ENCODE measurements at regions not wholly inside any gene's neighbourhood (a gene's known extent, or its start where the extent isn't known, plus 50 kb on each side); places are given as distances from the start of the nearest gene placed in this dataset.
"Not testable (repeated sequence)": the region's sequence is repeated elsewhere in the genome, so short reads cannot be mapped to it uniquely, and the experiment has no call there.

GRCh38 chr2:38454081-38454480 is 77.0 kb upstream of the ATL2 start:
- no peak overlapping the region for H3K27ac ChIP-seq (ENCODE audit: insufficient read depth, low read length, poor library complexity, severe bottlenecking)
- no peak overlapping the region for H3K4me3 ChIP-seq (ENCODE audit: insufficient read depth, low read depth, low read length, poor library complexity, severe bottlenecking)
- H3K36me3 ChIP-seq (ENCODE audit: control insufficient read depth, insufficient read depth, low read length): no peaks in the 10 kb centered on the region
- H3K27me3 ChIP-seq (replicated peaks; ENCODE audit: control insufficient read depth, insufficient read depth, low read length, poor library complexity, severe bottlenecking): no peaks in the 10 kb centered on the region
- no peaks in the 10 kb centered on the region for H3K9me3 ChIP-seq (ENCODE audit: control insufficient read depth, low read length)
- H3K4me1 ChIP-seq (ENCODE audit: control insufficient read depth, insufficient read depth, low read length, poor library complexity, severe bottlenecking): no peaks in the 10 kb centered on the region
- no peak for DNase-seq

GRCh38 chr2:38451778-38452177 is 74.7 kb upstream of the ATL2 start:
- H3K36me3 ChIP-seq (ENCODE audit: control insufficient read depth, insufficient read depth, low read length); H3K9me3 ChIP-seq (ENCODE audit: control insufficient read depth, low read length); H3K4me3 ChIP-seq (ENCODE audit: insufficient read depth, low read depth, low read length, poor library complexity, severe bottlenecking); DNase-seq; H3K27me3 ChIP-seq (replicated peaks; ENCODE audit: control insufficient read depth, insufficient read depth, low read length, poor library complexity, severe bottlenecking); H3K27ac ChIP-seq (ENCODE audit: insufficient read depth, low read length, poor library complexity, severe bottlenecking); H3K4me1 ChIP-seq (ENCODE audit: control insufficient read depth, insufficient read depth, low read length, poor library complexity, severe bottlenecking): not testable (repeated sequence)

- no peaks in the 10 kb centered on the region for H3K9me3 ChIP-seq (ENCODE audit: control insufficient read depth, low read length)
- DNase-seq: no peak
- H3K27ac ChIP-seq (ENCODE audit: insufficient read depth, low read length, poor library complexity, severe bottlenecking): no peak overlapping the region
- no peak overlapping the region for H3K4me3 ChIP-seq (ENCODE audit: insufficient read depth, low read depth, low read length, poor library complexity, severe bottlenecking)
- no peaks in the 10 kb centered on the region for H3K27me3 ChIP-seq (replicated peaks; ENCODE audit: control insufficient read depth, insufficient read depth, low read length, poor library complexity, severe bottlenecking)
- no peaks in the 10 kb centered on the region for H3K4me1 ChIP-seq (ENCODE audit: control insufficient read depth, insufficient read depth, low read length, poor library complexity, severe bottlenecking)
- H3K36me3 ChIP-seq (ENCODE audit: control insufficient read depth, insufficient read depth, low read length): no peaks in the 10 kb centered on the region
Measured at GRCh38 chr2:38450509-38450908, 73.4 kb upstream of the ATL2 start.

DNA sequence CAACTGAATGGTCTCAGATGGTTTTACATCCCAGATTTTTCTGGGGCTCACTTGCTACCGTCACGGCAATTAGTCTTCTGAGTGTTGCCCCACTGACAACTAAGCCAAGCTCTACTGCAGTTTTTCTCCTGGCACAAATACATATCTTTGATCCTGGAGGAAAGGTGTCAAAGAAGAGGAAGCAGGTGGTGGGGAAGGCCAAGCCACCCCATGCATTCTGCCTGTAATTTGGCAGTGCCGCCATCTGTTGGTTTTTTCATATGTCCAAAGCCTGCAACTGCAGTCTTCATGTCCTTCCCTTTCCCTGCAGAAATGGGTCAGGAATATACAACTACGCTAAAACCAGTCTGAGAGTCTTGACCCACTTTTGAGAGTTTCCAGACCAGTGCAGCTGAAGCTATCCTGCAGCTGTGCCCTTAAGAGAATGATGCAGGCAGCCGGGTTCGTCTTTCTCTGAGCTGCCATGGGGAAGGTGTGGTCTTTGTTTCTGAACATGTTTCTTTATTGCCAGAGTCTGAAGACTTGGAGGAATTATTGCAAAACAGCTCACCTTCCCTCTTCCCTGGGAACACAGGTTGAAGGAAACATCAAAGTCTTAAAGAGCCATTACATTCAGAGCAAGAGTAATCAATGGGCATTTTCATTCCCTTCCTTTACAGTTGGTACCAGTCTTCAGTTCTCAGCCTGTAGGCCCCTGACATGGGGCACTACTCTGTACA is 71.8 kb upstream of the ATL2 start:
- Histone ChIP-seq H3K27me3 (replicated peaks; ENCODE audit: control insufficient read depth, insufficient read depth, low read length, poor library complexity, severe bottlenecking) (no peaks in the 10 kb centered on the region), H3K36me3 (ENCODE audit: control insufficient read depth, insufficient read depth, low read length) (no peaks in the 10 kb centered on the region), H3K4me1 (ENCODE audit: control insufficient read depth, insufficient read depth, low read length, poor library complexity, severe bottlenecking) (no peaks in the 10 kb centered on the region), H3K4me3 (ENCODE audit: insufficient read depth, low read depth, low read length, poor library complexity, severe bottlenecking) (no peak overlapping the region), H3K9me3 (ENCODE audit: control insufficient read depth, low read length) (no peaks in the 10 kb centered on the region), H3K27ac (ENCODE audit: insufficient read depth, low read length, poor library complexity, severe bottlenecking) (no peak overlapping the region)
- no peak for DNase-seq

DNA sequence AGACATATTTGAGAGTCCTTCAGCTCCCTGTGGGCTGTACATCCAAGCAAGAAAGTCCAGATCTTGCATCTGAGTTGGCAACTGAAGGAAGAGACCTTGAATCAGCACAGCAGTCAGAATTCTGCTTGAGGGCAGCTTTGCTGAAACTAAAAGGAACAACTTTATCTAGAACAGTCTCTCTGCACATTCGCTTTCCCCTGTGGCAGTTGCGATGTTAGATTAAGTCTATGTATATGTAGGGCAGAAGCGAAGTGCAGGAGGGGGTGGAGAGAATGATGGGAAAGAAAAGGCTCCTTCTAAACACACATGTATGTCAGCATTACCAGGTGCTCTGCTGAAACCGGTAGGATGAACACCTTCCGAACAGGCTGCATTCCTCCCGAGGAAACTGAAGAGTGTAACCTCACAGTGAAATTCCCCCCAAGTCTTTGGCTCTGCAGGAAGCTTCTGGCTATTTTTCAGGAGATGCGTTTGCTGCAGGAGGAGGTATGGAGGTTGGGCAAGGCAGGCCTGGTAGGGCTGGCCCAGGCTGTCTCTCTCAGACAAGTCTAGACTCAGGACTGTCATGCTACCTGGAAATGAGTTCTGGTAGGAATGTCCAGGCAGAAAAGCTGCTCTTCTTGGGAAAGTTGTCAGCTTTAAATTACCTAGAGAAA is 70.0 kb upstream of the ATL2 start:
- Histone ChIP-seq H3K27me3 (replicated peaks; ENCODE audit: control insufficient read depth, insufficient read depth, low read length, poor library complexity, severe bottlenecking) (no peaks in the 10 kb centered on the region), H3K4me3 (ENCODE audit: insufficient read depth, low read depth, low read length, poor library complexity, severe bottlenecking) (no peak overlapping the region), H3K27ac (ENCODE audit: insufficient read depth, low read length, poor library complexity, severe bottlenecking) (no peak overlapping the region), H3K36me3 (ENCODE audit: control insufficient read depth, insufficient read depth, low read length) (no peaks in the 10 kb centered on the region), H3K9me3 (ENCODE audit: control insufficient read depth, low read length) (no peaks in the 10 kb centered on the region), H3K4me1 (ENCODE audit: control insufficient read depth, insufficient read depth, low read length, poor library complexity, severe bottlenecking) (no peaks in the 10 kb centered on the region)
- no peak for DNase-seq

DNA sequence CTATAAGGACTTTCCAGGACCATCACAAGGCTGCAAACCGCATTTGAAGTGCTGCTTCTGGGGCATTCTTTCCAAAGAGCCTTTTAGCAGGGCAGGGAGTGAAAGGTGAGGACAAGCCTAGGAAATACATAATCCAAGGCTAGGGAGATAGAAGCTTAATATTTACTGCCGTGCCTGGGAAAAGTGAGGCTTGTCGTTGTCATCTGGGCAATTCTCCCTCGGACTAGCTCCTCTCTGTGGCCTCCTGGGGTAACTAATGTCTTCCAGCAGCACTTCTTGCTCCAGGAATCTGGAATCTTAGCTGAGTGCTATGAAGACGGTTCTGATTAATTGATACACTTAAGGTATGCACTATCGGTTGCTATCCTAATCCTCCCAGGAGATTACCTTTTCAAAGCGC is 69.3 kb upstream of the ATL2 start:
- H3K4me1 ChIP-seq (ENCODE audit: control insufficient read depth, insufficient read depth, low read length, poor library complexity, severe bottlenecking): no peaks in the 10 kb centered on the region
- H3K4me3 ChIP-seq (ENCODE audit: insufficient read depth, low read depth, low read length, poor library complexity, severe bottlenecking): no peak overlapping the region
- no peaks in the 10 kb centered on the region for H3K36me3 ChIP-seq (ENCODE audit: control insufficient read depth, insufficient read depth, low read length)
- no peak overlapping the region for H3K27ac ChIP-seq (ENCODE audit: insufficient read depth, low read length, poor library complexity, severe bottlenecking)
- no peaks in the 10 kb centered on the region for H3K9me3 ChIP-seq (ENCODE audit: control insufficient read depth, low read length)
- DNase-seq: no peak
- H3K27me3 ChIP-seq (replicated peaks; ENCODE audit: control insufficient read depth, insufficient read depth, low read length, poor library complexity, severe bottlenecking): peaks cover 1% of the 10 kb centered on the region

DNA sequence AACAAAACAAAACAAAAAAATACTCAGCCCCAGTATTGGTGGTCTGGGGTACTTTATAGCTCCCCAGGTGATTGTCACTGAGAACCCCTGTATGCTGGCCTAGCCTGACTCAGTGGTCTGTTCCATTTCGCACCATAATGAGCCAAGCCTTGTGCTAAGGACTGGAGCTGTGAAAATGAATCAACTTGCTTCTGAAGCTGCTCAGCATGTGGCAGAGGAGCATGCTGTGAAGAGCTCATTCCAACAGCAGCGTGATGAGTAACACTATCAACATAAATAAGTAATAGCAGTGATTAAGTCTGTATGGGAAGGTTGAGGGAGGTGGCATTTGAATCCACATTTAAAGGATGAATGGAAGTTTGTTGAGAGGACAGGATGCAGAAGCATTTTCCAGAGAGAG is 67.2 kb upstream of the ATL2 start:
- Histone ChIP-seq H3K27me3 (replicated peaks; ENCODE audit: control insufficient read depth, insufficient read depth, low read length, poor library complexity, severe bottlenecking) (peaks cover 3% of the 10 kb centered on the region), H3K27ac (ENCODE audit: insufficient read depth, low read length, poor library complexity, severe bottlenecking) (no peak overlapping the region), H3K4me3 (ENCODE audit: insufficient read depth, low read depth, low read length, poor library complexity, severe bottlenecking) (no peak overlapping the region)

DNA sequence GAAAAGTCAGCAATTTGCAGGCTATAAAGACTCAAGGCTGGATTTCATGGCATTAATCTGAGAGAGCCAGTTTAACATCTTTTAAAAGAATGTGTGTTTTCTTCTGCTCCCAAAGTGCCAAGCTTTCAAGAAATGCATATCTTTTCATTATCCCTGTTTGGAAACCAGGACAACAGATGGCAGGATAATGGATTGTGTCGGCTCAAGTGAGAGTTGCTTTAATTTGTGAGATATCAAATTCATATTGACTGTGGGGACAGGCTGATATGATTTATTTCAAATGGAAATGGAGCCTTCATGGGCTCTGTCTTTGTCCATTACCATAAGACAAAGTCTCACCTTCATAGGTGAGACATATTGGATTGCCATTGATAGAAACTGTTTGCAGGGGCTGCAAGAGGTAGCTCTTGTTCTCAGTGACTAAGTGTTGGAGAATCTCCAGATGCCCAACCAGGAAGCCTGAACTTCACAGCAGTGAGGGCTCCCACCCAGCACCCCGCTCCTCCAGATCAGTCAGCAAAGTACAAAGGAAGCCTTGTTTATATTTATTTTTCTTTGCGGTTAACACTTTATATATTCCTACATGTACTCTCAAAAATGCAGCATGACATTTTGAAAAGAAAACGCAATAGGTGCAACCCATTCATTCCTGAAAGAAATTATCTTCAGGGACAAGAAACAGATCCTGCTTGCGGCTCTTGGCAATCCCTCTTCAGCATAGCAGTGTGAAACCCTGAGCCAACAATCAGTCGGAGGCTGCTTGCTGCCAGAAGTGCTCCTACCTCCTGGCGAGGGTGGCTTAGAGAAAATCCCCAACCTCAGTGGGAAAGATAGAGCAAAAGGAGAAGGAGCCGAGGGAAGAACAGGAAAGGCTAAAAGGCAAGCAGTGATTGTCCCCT is 65.8 kb upstream of the ATL2 start:
- no peak for DNase-seq
- Histone ChIP-seq H3K4me1 (ENCODE audit: control insufficient read depth, insufficient read depth, low read length, poor library complexity, severe bottlenecking) (no peaks in the 10 kb centered on the region), H3K27me3 (replicated peaks; ENCODE audit: control insufficient read depth, insufficient read depth, low read length, poor library complexity, severe bottlenecking) (peaks cover 3% of the 10 kb centered on the region)

More for the DNA sequence above, 67.2 kb upstream of the ATL2 start:
- Histone ChIP-seq H3K4me1 (ENCODE audit: control insufficient read depth, insufficient read depth, low read length, poor library complexity, severe bottlenecking) (no peaks in the 10 kb centered on the region), H3K36me3 (ENCODE audit: control insufficient read depth, insufficient read depth, low read length) (no peaks in the 10 kb centered on the region), H3K9me3 (ENCODE audit: control insufficient read depth, low read length) (no peaks in the 10 kb centered on the region)
- DNase-seq: no peak

DNA sequence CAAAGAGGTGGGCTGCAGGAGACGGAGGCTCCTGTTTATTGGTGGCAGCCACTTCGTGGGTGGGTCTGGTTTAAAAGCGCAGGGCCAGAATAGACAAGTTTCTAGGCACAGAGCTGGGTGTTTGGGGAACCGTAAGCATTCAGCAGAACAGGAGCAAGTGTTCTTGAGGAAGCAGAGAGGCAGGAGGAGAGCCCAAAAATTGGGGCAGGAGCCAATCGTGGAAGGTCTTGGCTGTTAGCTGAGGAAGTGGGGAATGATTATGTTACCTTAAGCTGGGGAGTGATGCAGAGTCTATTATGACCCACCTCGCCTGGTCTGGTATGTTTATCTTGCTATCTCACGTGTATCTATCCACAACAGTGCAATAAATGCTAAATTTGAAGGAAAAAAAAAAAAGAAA is 64.3 kb upstream of the ATL2 start:
- Histone ChIP-seq H3K27ac (ENCODE audit: insufficient read depth, low read length, poor library complexity, severe bottlenecking) (no peak overlapping the region), H3K27me3 (replicated peaks; ENCODE audit: control insufficient read depth, insufficient read depth, low read length, poor library complexity, severe bottlenecking) (peaks cover 3% of the 10 kb centered on the region), H3K4me1 (ENCODE audit: control insufficient read depth, insufficient read depth, low read length, poor library complexity, severe bottlenecking) (no peaks in the 10 kb centered on the region), H3K9me3 (ENCODE audit: control insufficient read depth, low read length) (no peaks in the 10 kb centered on the region), H3K4me3 (ENCODE audit: insufficient read depth, low read depth, low read length, poor library complexity, severe bottlenecking) (no peak overlapping the region), H3K36me3 (ENCODE audit: control insufficient read depth, insufficient read depth, low read length) (no peaks in the 10 kb centered on the region)
- no peak for DNase-seq

More for the DNA sequence above, 65.8 kb upstream of the ATL2 start:
- H3K27ac ChIP-seq (ENCODE audit: insufficient read depth, low read length, poor library complexity, severe bottlenecking): no peak overlapping the region
- no peaks in the 10 kb centered on the region for H3K9me3 ChIP-seq (ENCODE audit: control insufficient read depth, low read length)
- H3K4me3 ChIP-seq (ENCODE audit: insufficient read depth, low read depth, low read length, poor library complexity, severe bottlenecking): no peak overlapping the region
- no peaks in the 10 kb centered on the region for H3K36me3 ChIP-seq (ENCODE audit: control insufficient read depth, insufficient read depth, low read length)

GRCh38 chr2:38440655-38441054 is 63.6 kb upstream of the ATL2 start:
- H3K4me1 ChIP-seq (ENCODE audit: control insufficient read depth, insufficient read depth, low read length, poor library complexity, severe bottlenecking): no peaks in the 10 kb centered on the region
- H3K27ac ChIP-seq (ENCODE audit: insufficient read depth, low read length, poor library complexity, severe bottlenecking): no peak overlapping the region
- no peak for DNase-seq

More at GRCh38 chr2:38440655-38441054, 63.6 kb upstream of the ATL2 start:
- no peaks in the 10 kb centered on the region for H3K9me3 ChIP-seq (ENCODE audit: control insufficient read depth, low read length)
- H3K4me3 ChIP-seq (ENCODE audit: insufficient read depth, low read depth, low read length, poor library complexity, severe bottlenecking): no peak overlapping the region
- peaks cover 3% of the 10 kb centered on the region for H3K27me3 ChIP-seq (replicated peaks; ENCODE audit: control insufficient read depth, insufficient read depth, low read length, poor library complexity, severe bottlenecking)
- no peaks in the 10 kb centered on the region for H3K36me3 ChIP-seq (ENCODE audit: control insufficient read depth, insufficient read depth, low read length)

Data from effector memory CD4-positive, alpha-beta T cell (primary cell).